HG03025 (cell line): ENCODE measurements at regions not wholly inside any gene's neighbourhood (a gene's known extent, or its start where the extent isn't known, plus 50 kb on each side); places are given as distances from the start of the nearest gene placed in this dataset.
A peak's percentile ranks its signal among the peaks of the same experiment; 100 is the strongest.
"Not testable (repeated sequence)": the region's sequence is repeated elsewhere in the genome, so short reads cannot be mapped to it uniquely, and the experiment has no call there.

Source experiments
- ATAC-seq: cut with Tn5 transposase; IDR thresholded peaks from one replicate; pipeline ENCODE4 v1.9.1; 2021; ENCODE audit warnings: mild to moderate bottlenecking, moderate library complexity; ENCODE audit not compliant: unreplicated experiment, low FRiP score

GRCh38 chrX:52261125-52261462 lies 76.4 kb downstream of the MAGED4 start:
- ATAC-seq = peak; percentile 2

DNA sequence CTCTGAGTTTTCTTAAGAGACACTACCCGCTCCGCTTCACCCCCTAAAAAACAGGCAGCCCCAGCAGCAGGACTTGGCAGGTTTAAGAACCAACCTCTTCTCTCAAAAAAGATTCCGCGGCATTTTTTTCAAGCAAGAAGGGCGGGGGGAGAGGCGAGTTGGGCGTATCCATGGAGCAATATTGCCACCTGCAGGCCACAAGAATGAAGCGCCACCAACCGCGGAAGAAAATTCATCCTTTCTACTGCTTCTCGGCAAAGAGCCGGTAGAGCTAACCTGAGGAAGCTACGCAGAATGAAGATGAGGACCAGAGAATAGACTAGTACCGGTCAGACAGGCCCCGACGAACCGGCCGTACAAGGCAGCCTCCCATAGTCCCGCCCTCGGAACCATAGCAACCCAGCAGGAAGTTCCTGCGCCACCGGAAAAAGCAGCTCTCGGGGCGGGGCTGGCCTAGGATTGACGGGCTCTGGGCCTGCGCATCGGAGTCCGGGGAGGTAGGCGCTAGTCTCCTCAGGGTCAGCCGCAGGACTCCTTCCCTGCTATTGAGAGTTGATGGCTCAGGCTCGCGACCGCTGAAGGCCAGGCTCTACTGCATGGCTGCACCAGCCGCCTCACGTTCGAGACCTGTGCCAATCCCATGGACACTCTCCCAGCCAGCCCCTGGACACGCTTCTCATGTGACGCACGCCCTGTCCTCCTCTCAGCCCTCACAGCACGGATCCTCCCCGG lies 76.9 kb downstream of the MAGED4 start:
- ATAC-seq = peak; percentile 98

DNA sequence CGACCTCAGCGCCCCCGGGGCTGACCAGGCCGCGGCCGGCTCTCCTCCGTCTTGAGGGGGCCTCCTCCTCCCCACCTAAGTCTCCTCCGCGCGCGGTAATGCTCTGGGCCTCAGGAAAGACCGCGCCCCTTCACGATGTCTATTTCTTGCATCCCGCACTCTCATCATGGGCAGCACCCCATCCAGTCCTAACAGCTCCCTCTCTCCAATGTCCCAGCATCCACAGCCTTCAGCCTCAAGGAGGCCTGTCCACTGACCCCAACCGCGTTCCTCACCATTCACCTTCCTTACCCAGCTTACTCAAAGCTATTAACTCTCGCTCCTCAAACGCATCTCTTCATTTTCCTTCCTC lies 77.5 kb downstream of the MAGED4 start:
- no peak for ATAC-seq

- ATAC-seq = no peak
Measured at GRCh38 chrX:52263417-52263816, 78.7 kb downstream of the MAGED4 start.

DNA sequence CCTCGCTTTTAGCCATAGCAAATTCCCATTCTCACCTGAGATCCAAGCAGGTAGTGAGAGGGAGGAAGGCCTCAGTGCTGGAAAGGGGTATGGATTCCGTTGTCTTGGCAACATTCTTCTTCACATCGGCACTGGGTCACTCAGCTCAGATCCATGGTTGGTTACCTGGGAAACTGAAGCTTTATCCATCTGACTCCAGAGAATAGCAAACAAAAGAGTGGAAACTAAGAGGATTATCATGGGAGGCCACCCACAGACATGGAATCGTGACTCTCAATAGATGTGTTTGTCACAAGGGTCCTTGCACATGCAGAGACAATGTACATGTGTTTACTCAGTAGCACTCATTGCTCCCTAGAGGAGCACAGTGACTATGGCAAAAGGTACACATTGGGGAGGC lies 81.0 kb downstream of the MAGED4 start:
- no peak for ATAC-seq

GRCh38 chrX:52268502-52268901 lies 83.8 kb downstream of the MAGED4 start:
- not testable (repeated sequence) for ATAC-seq

- no peak for ATAC-seq
Measured at GRCh38 chrX:52270453-52271116, 85.9 kb downstream of the MAGED4 start.

- no peak for ATAC-seq
Measured at GRCh38 chrX:52271206-52271605, 86.5 kb downstream of the MAGED4 start.

- ATAC-seq = no peak
Measured at GRCh38 chrX:52277666-52278065, 91.2 kb upstream of the XAGE2 start.

DNA sequence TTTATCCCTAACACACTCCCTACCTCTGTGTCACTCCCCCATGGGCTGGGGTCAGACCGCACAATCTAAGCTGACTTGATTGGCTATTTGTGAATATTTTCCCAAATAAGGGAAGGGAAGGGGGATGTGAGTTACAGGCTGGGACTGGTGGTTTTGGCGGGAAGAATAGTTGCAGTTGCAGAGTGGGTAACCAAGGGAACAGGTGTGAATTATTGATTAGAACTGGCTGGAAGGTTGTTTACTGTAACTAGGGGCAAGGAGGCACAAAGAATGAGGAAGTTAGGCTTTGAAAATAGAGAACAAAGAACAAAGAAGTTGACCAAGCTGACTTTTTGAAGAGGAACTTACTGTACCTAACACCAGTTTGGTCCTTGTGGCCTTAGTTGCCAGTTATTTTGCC lies 88.0 kb upstream of the XAGE2 start:
- ATAC-seq = no peak

GRCh38 chrX:52284865-52285264 lies 84.0 kb upstream of the XAGE2 start:
- no peak for ATAC-seq

DNA sequence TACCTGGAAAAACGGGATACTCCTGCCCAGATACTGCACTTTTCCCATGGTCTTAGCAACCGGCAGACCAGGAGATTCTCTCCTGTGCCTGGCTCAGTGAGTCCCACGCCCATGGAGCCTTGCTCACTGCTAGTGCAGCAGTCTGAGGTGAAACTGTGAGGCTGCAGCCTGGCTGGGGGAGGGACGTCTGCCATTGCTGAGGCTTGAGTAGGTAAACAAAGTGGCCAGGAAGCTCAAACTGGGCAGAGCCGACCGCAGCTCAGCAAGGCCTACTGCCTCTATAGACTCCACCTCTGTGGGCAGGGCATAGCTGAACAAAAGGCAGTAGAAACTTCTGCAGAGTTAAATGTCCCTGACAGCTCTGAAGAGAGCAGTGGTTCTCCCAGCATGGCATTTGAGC lies 69.9 kb upstream of the XAGE2 start:
- ATAC-seq = not testable (repeated sequence)

DNA sequence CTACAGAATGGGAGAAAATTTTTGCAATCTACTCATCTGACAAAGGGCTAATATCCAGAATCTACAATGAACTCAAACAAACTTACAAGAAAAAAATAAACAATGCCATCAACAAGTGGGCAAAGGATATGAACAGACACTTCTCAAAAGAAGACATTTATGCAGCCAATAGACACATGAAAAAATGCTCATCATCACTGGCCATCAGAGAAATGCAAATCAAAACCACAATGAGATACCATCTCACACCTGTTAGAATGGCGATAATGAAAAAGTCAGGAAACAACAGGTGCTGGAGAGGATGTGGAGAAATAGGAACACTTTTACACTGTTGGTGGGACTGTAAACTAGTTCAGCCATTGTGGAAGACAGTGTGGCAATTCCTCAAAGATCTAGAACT lies 60.3 kb upstream of the XAGE2 start:
- not testable (repeated sequence) for ATAC-seq
